Daoy (cell line): ENCODE measurements at regions not wholly inside any gene's neighbourhood (a gene's known extent, or its start where the extent isn't known, plus 50 kb on each side); places are given as distances from the start of the nearest gene placed in this dataset.
"Not testable (repeated sequence)": the region's sequence is repeated elsewhere in the genome, so short reads cannot be mapped to it uniquely, and the experiment has no call there.

ENCODE experiments used
- DNase-seq: peaks from one replicate; pipeline ENCODE4 v3.0.0-alpha.2; 2015; ENCODE audit warnings: low read depth

GRCh38 chr14:86237733-86238132 is 707.8 kb downstream of the FLRT2 start:
- peak; percentile 7 for DNase-seq

- DNase-seq: no peak
These were observed 691.8 kb downstream of the FLRT2 start for GRCh38 chr14:86221755-86222154.

- peak; percentile 28 for DNase-seq
These were observed 691.1 kb downstream of the FLRT2 start for GRCh38 chr14:86221000-86221399.

- DNase-seq: peak; percentile 29
These were observed 687.6 kb downstream of the FLRT2 start for GRCh38 chr14:86217523-86217922.

GRCh38 chr14:86203843-86204242 is 673.9 kb downstream of the FLRT2 start:
- no peak for DNase-seq

- no peak for DNase-seq
These were observed 666.5 kb downstream of the FLRT2 start for GRCh38 chr14:86196471-86196870.

- no peak for DNase-seq
These were observed 663.8 kb downstream of the FLRT2 start for GRCh38 chr14:86193756-86194155.

GRCh38 chr14:86179980-86180379 is 650.0 kb downstream of the FLRT2 start:
- no peak for DNase-seq

GRCh38 chr14:86168371-86168770 is 638.4 kb downstream of the FLRT2 start:
- DNase-seq: no peak

- no peak for DNase-seq
These were observed 636.6 kb downstream of the FLRT2 start for GRCh38 chr14:86166541-86166940.

GRCh38 chr14:86153480-86153879 is 623.5 kb downstream of the FLRT2 start:
- DNase-seq: no peak

GRCh38 chr14:86143248-86143647 is 613.3 kb downstream of the FLRT2 start:
- DNase-seq: no peak

GRCh38 chr14:86141966-86142365 is 612.0 kb downstream of the FLRT2 start:
- DNase-seq: peak; percentile 13

- DNase-seq: no peak
These were observed 599.5 kb downstream of the FLRT2 start for GRCh38 chr14:86129426-86129825.

- no peak for DNase-seq
These were observed 594.4 kb downstream of the FLRT2 start for GRCh38 chr14:86124328-86124727.

GRCh38 chr14:86115972-86116371 is 586.0 kb downstream of the FLRT2 start:
- DNase-seq: no peak

- DNase-seq: not testable (repeated sequence)
These were observed 580.9 kb downstream of the FLRT2 start for GRCh38 chr14:86110871-86111270.

GRCh38 chr14:86104691-86105265 is 574.8 kb downstream of the FLRT2 start:
- DNase-seq: no peak

GRCh38 chr14:86094512-86094911 is 564.6 kb downstream of the FLRT2 start:
- DNase-seq: no peak

GRCh38 chr14:86091811-86092210 is 561.9 kb downstream of the FLRT2 start:
- peak; percentile 5 for DNase-seq

GRCh38 chr14:86088156-86088555 is 558.2 kb downstream of the FLRT2 start:
- DNase-seq: no peak

GRCh38 chr14:86087377-86087776 is 557.4 kb downstream of the FLRT2 start:
- no peak for DNase-seq

GRCh38 chr14:86086962-86087361 is 557.0 kb downstream of the FLRT2 start:
- DNase-seq: no peak

GRCh38 chr14:86084097-86084496 is 554.2 kb downstream of the FLRT2 start:
- DNase-seq: no peak
